ENCODE measurements at regions not wholly inside any gene's neighbourhood (a gene's known extent, or its start where the extent isn't known, plus 50 kb on each side); places are given as distances from the start of the nearest gene placed in this dataset.

GRCh38 chr5:153118018-153118417 is 372.5 kb upstream of the GRIA1 start:
- DNase-seq (ENCODE audit: low read depth in 3 of 3), result no peak

- no peak for DNase-seq (ENCODE audit: low read depth in 3 of 3)
Observed at GRCh38 chr5:153122403-153122802, 368.1 kb upstream of the GRIA1 start.

- DNase-seq (ENCODE audit: low read depth in 3 of 3), result no peak
Observed at GRCh38 chr5:153130296-153130695, 360.2 kb upstream of the GRIA1 start.

GRCh38 chr5:153135411-153135810 is 355.1 kb upstream of the GRIA1 start:
- DNase-seq (ENCODE audit: low read depth in 3 of 3), result no peak

GRCh38 chr5:153136910-153137614 is 353.4 kb upstream of the GRIA1 start:
- DNase-seq (ENCODE audit: low read depth in 3 of 3), result no peak

- DNase-seq (ENCODE audit: low read depth in 3 of 3), result no peak
Observed at GRCh38 chr5:153147891-153148623, 342.4 kb upstream of the GRIA1 start.

GRCh38 chr5:153148624-153148976 is 341.9 kb upstream of the GRIA1 start:
- DNase-seq (ENCODE audit: low read depth in 3 of 3), result no peak

- DNase-seq (ENCODE audit: low read depth in 3 of 3), result no peak
Observed at GRCh38 chr5:153151558-153151957, 338.9 kb upstream of the GRIA1 start.

- DNase-seq (ENCODE audit: low read depth in 3 of 3), result no peak
Observed at GRCh38 chr5:153153086-153153485, 337.4 kb upstream of the GRIA1 start.

- DNase-seq (ENCODE audit: low read depth in 3 of 3), result no peak
Observed at GRCh38 chr5:153157156-153157555, 333.3 kb upstream of the GRIA1 start.

GRCh38 chr5:153158608-153159007 is 331.9 kb upstream of the GRIA1 start:
- DNase-seq (ENCODE audit: low read depth in 3 of 3), result no peak

GRCh38 chr5:153159616-153160015 is 330.9 kb upstream of the GRIA1 start:
- DNase-seq (ENCODE audit: low read depth in 3 of 3), result no peak

- DNase-seq (ENCODE audit: low read depth in 3 of 3), result no peak
Observed at GRCh38 chr5:153168241-153168640, 322.2 kb upstream of the GRIA1 start.

- DNase-seq (ENCODE audit: low read depth in 3 of 3), result no peak
Observed at GRCh38 chr5:153187503-153187902, 303.0 kb upstream of the GRIA1 start.

GRCh38 chr5:153206361-153206760 is 284.1 kb upstream of the GRIA1 start:
- DNase-seq (ENCODE audit: low read depth in 3 of 3), result no peak

- no peak for DNase-seq (ENCODE audit: low read depth in 3 of 3)
Observed at GRCh38 chr5:153209016-153209415, 281.5 kb upstream of the GRIA1 start.

- no peak for DNase-seq (ENCODE audit: low read depth in 3 of 3)
Observed at GRCh38 chr5:153209687-153210086, 280.8 kb upstream of the GRIA1 start.

GRCh38 chr5:153211076-153211475 is 279.4 kb upstream of the GRIA1 start:
- DNase-seq (ENCODE audit: low read depth in 3 of 3), result no peak

- no peak for DNase-seq (ENCODE audit: low read depth in 3 of 3)
Observed at GRCh38 chr5:153212471-153212870, 278.0 kb upstream of the GRIA1 start.

GRCh38 chr5:153222936-153223335 is 267.5 kb upstream of the GRIA1 start:
- DNase-seq (ENCODE audit: low read depth in 3 of 3), result no peak

- no peak for DNase-seq (ENCODE audit: low read depth in 3 of 3)
Observed at GRCh38 chr5:153223376-153223775, 267.1 kb upstream of the GRIA1 start.

GRCh38 chr5:153224651-153225050 is 265.8 kb upstream of the GRIA1 start:
- no peak for DNase-seq (ENCODE audit: low read depth in 3 of 3)

GRCh38 chr5:153233933-153234332 is 256.5 kb upstream of the GRIA1 start:
- no peak for DNase-seq (ENCODE audit: low read depth in 3 of 3)

- no peak for DNase-seq (ENCODE audit: low read depth in 3 of 3)
Observed at GRCh38 chr5:153236319-153236718, 254.2 kb upstream of the GRIA1 start.
